ENCODE measurements at regions not wholly inside any gene's neighbourhood (a gene's known extent, or its start where the extent isn't known, plus 50 kb on each side); places are given as distances from the start of the nearest gene placed in this dataset.

DNA sequence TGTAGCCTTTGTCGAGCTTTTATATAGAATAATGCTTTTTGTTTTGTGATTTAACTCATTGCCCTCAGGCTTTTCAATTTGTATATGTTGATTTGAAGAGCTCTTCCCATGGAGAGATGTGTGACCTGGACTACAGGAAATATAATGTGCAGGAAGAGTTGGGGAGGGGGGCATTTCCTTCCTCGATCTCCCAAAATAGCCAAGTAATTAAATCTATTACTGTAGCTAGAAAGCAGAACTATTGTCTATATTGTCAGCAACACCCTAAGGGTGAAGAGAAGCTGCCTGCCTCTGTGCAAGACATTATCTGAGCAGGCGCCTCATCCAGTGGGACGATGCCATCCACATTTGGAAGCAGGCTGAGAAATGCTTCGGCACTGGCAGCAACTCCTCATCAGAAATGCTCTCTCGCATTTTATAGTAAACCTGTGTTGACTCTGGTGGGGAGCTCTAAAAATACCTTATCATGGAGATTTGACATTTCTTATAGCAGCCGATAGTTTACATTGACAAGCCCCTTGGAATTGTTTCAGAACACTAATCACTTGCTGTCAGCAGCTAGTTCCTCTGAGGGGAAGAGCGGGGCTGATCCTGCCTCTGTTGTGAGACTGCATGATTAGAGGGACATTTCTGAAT is 392.5 kb upstream of the RGS6 start:
- TF ChIP-seq CTCF (IDR thresholded peaks at IDR 0.05): no peak
- no peak for TF ChIP-seq POLR2A (IDR thresholded peaks at IDR 0.05)

All from prostate gland (tissue), 2 donors.